AG20443 (cell line): ENCODE measurements at regions not wholly inside any gene's neighbourhood (a gene's known extent, or its start where the extent isn't known, plus 50 kb on each side); places are given as distances from the start of the nearest gene placed in this dataset.

Source experiments
- DNase-seq: peaks from one replicate; pipeline ENCODE4 v3.0.0; 2012; ENCODE audit warnings: low spot score, mixed read lengths

- DNase-seq: no peak
These were observed 941.6 kb upstream of the CDH8 start for GRCh38 chr16:62977876-62978275.

- DNase-seq: no peak
These were observed 938.2 kb upstream of the CDH8 start for GRCh38 chr16:62974424-62974823.

- no peak for DNase-seq
These were observed 934.6 kb upstream of the CDH8 start for GRCh38 chr16:62970851-62971250.

- no peak for DNase-seq
These were observed 933.6 kb upstream of the CDH8 start for GRCh38 chr16:62969711-62970318.

GRCh38 chr16:62967611-62968010, 931.4 kb upstream of the CDH8 start:
- DNase-seq: no peak

- no peak for DNase-seq
These were observed 930.9 kb upstream of the CDH8 start for GRCh38 chr16:62967163-62967562.

- no peak for DNase-seq
These were observed 930.4 kb upstream of the CDH8 start for GRCh38 chr16:62966626-62967025.

GRCh38 chr16:62965831-62966230, 929.6 kb upstream of the CDH8 start:
- no peak for DNase-seq

- DNase-seq: no peak
These were observed 927.6 kb upstream of the CDH8 start for GRCh38 chr16:62963846-62964245.

- no peak for DNase-seq
These were observed 918.8 kb upstream of the CDH8 start for GRCh38 chr16:62955033-62955349.

- DNase-seq: no peak
These were observed 918.1 kb upstream of the CDH8 start for GRCh38 chr16:62954144-62955032.

- DNase-seq: no peak
These were observed 914.1 kb upstream of the CDH8 start for GRCh38 chr16:62950351-62950750.

GRCh38 chr16:62940569-62940968, 904.3 kb upstream of the CDH8 start:
- no peak for DNase-seq

- DNase-seq: no peak
These were observed 903.4 kb upstream of the CDH8 start for GRCh38 chr16:62939687-62940086.

- no peak for DNase-seq
These were observed 897.7 kb upstream of the CDH8 start for GRCh38 chr16:62933929-62934328.

GRCh38 chr16:62929593-62929992, 893.4 kb upstream of the CDH8 start:
- DNase-seq: no peak

- no peak for DNase-seq
These were observed 890.9 kb upstream of the CDH8 start for GRCh38 chr16:62927122-62927521.

GRCh38 chr16:62926121-62926801, 890.0 kb upstream of the CDH8 start:
- DNase-seq: no peak

GRCh38 chr16:62921904-62922303, 885.7 kb upstream of the CDH8 start:
- no peak for DNase-seq

GRCh38 chr16:62913924-62914323, 877.7 kb upstream of the CDH8 start:
- no peak for DNase-seq

- DNase-seq: no peak
These were observed 877.1 kb upstream of the CDH8 start for GRCh38 chr16:62913333-62913732.

- no peak for DNase-seq
These were observed 873.4 kb upstream of the CDH8 start for GRCh38 chr16:62909597-62909996.

GRCh38 chr16:62907562-62907961, 871.3 kb upstream of the CDH8 start:
- DNase-seq: no peak
